ENCODE measurements at regions not wholly inside any gene's neighbourhood (a gene's known extent, or its start where the extent isn't known, plus 50 kb on each side); places are given as distances from the start of the nearest gene placed in this dataset.
A peak's percentile ranks its signal among the peaks of the same experiment; 100 is the strongest.

DNA sequence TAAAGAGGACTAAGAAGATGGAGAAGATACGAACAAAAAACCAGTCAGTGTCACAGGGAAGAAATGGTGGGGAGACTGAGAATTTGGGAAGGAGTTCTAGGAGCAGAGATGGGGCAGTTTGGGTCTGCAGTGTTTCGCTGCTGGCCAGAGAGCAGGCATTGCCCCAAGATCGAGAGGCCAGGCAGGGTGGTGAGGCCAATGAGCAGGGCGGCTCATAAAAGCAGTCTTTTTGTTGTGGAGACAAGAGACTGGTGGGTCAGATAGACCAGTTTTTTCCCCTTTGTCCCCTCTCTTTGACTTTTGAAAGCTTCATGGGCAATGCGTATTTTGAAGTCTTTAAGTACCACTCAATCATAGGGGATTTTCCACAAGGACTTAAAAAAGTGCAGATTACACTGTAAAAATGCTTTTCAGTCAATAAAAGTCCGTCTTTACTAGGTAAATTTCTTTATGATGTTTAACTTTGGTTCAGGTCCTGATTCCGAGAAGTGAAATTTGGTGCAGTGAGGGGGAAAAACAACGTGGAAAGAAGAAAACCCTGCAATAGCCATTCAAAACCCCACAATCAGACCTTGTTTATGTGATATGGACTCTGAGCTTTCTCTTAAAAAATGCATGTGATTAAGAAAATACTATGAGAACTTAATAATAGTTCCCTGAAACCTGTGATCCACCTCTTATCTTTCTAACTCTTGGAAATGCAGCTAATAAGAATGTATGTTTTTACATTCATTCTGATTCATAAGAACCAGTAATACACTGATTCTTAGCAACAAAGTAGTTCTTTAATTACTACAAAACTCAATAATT is 338.9 kb downstream of the KLF5 start:
- peaks cover 0 to 4% of the 10 kb centered on the region in 2 donors for H3K4me1 ChIP-seq (replicated peaks in 1 of 2)
- H3K27ac ChIP-seq, result no peak overlapping the region
- 28 to 76% (median 45%) methylated on average over 3 to 8 of the region's 8 CpGs for WGBS, 10 experiments
- ATAC-seq (replicated peaks in 6 of 8), result no peak
- in situ Hi-C loops (cut with MboI; ENCODE audit: low pct_unique_long_range_greater_than_20kb in 2 of 9, low sequenced_read_pairs in 9 of 9, unreplicated experiment in 9 of 9), result no loop called here
- H3K4me3 ChIP-seq, result no peak overlapping the region

DNA sequence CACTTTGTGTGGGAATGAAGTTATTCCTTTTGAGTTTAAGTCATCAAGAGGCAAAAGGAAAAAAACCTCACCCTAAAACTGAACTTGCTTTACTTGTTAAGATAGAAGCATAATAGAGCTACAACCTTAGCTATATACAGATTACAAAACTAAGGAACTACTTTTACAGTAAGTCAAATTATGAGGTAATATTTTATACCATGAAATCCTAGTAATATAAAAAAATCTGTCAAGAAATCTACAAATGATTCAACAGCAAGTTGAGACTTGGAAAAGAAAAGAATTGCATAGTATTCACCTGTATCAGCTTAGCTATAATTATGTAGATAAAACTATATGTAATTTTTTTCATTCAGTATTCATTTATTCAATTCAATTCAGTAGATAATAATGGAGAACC is 335.3 kb downstream of the KLF5 start:
- H3K4me1 ChIP-seq (replicated peaks in 1 of 2), result peaks cover 0 to 7% of the 10 kb centered on the region in 2 donors
- in situ Hi-C loops (cut with MboI; ENCODE audit: low pct_unique_long_range_greater_than_20kb in 2 of 9, low sequenced_read_pairs in 9 of 9, unreplicated experiment in 9 of 9), result no loop called here
- ATAC-seq (replicated peaks in 6 of 8), result no peak
- H3K4me3 ChIP-seq, result no peak overlapping the region
- no peak overlapping the region for H3K27ac ChIP-seq

DNA sequence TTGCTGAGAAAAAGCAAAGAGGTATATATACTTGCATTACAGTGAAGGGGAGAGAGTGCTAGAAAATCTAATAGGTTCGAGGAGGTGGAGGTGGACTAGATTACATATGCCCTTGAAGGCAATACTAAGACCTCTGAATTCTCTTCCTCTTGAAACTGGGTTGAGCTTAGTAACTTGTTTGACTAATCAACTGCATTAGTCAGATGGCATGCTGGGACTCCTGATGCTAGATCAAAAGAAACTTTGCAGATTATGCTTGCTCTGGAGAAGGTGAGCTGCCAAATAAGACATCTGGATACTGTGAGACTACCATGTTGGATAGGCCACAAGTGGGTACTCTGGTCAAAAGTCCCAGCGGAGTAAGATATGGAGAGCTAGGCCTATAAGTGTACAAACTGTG is 331.3 kb downstream of the KLF5 start:
- in situ Hi-C loops (cut with MboI; ENCODE audit: low pct_unique_long_range_greater_than_20kb in 2 of 9, low sequenced_read_pairs in 9 of 9, unreplicated experiment in 9 of 9), result no loop called here
- WGBS, 10 experiments, result 29 to 100% (median 75%) methylated on average over 1 to 2 of the region's 2 CpGs; no CpG with 5 or more reads in 3 of the 10 experiments
- Histone ChIP-seq H3K4me1 (replicated peaks in 1 of 2) (peaks cover 0 to 7% of the 10 kb centered on the region in 2 donors), H3K4me3 (no peak overlapping the region), H3K27ac (no peak overlapping the region)
- no peak for ATAC-seq (replicated peaks in 6 of 8)

DNA sequence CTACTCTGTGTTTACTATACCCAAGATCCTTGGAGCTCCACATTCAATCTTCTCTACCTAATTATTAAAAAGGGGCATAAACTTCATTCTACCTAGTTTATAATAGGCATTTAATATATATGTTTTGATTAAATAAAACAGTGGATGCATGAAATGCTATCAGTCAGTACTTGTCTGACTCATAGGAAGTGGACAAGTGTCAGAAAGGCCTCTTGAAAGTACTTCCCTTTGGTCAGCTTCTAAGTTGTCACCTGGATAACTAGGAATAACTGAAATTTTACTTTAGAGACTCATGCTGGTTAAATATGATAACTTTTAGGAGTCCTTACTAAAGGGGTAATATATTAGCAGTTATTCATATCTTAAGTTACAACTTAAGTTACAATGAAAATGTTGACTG is 329.8 kb downstream of the KLF5 start:
- in situ Hi-C loops (cut with MboI; ENCODE audit: low pct_unique_long_range_greater_than_20kb in 2 of 9, low sequenced_read_pairs in 9 of 9, unreplicated experiment in 9 of 9), result no loop called here
- Histone ChIP-seq H3K4me3 (no peak overlapping the region), H3K27ac (no peak overlapping the region)

DNA sequence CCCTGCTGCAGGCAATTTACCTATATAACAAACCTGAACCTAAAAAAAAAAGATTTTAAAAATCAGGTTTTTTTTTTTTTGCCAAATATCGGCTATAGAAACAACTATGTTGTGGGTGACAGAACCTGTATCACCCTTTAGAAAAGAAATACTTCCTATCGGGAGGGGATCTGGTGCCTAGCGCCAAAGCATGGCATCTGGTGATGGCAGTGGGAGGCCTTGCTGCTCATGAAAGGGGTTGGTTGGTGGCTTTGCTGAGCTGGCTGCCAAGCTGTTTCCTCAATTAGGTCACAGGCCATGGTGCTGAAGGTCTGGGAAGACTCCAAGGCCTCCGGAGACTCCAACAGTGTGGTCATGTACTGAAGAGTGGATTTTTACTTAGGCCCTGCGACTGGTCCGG is 328.5 kb downstream of the KLF5 start:
- no peak overlapping the region for H3K4me3 ChIP-seq
- 20 to 100% (median 92%) methylated on average over 1 to 6 of the region's 6 CpGs; no CpG with 5 or more reads in 2 of the 10 experiments for WGBS, 10 experiments
- in situ Hi-C loops (cut with MboI; ENCODE audit: low pct_unique_long_range_greater_than_20kb in 2 of 9, low sequenced_read_pairs in 9 of 9, unreplicated experiment in 9 of 9), result no loop called here
- ATAC-seq (replicated peaks in 6 of 8), result no peak
- no peak overlapping the region for H3K27ac ChIP-seq
- no peaks in the 10 kb centered on the region for H3K4me1 ChIP-seq (replicated peaks in 1 of 2)

More for the DNA sequence above, 329.8 kb downstream of the KLF5 start:
- no peak for ATAC-seq (replicated peaks in 6 of 8)
- peaks cover 0 to 7% of the 10 kb centered on the region in 2 donors for H3K4me1 ChIP-seq (replicated peaks in 1 of 2)

DNA sequence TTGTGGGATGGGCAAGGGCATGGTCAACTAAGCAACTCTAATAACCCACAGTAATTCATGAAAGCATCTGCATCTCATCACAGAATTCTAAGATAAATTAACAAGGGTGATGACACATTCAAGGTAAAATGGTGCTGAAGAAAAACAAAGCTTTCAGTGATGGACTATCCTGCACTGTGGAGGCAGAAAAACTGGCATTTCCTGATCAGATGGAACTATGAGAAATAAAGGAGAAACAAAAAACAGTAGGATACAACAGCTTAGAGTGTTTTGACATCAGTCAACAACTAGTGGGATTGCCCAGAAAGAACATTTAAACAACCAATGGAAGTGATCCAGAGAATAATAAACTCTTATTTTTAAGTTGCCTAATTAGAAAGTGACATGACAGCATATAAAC is 327.0 kb downstream of the KLF5 start:
- Histone ChIP-seq H3K27ac (no peak overlapping the region), H3K4me3 (no peak overlapping the region), H3K4me1 (replicated peaks in 1 of 2) (no peaks in the 10 kb centered on the region)
- ATAC-seq (replicated peaks in 6 of 8), result peak in 1 of 8 experiments; percentile 61
- in situ Hi-C loops (cut with MboI; ENCODE audit: low pct_unique_long_range_greater_than_20kb in 2 of 9, low sequenced_read_pairs in 9 of 9, unreplicated experiment in 9 of 9), result no loop called here

DNA sequence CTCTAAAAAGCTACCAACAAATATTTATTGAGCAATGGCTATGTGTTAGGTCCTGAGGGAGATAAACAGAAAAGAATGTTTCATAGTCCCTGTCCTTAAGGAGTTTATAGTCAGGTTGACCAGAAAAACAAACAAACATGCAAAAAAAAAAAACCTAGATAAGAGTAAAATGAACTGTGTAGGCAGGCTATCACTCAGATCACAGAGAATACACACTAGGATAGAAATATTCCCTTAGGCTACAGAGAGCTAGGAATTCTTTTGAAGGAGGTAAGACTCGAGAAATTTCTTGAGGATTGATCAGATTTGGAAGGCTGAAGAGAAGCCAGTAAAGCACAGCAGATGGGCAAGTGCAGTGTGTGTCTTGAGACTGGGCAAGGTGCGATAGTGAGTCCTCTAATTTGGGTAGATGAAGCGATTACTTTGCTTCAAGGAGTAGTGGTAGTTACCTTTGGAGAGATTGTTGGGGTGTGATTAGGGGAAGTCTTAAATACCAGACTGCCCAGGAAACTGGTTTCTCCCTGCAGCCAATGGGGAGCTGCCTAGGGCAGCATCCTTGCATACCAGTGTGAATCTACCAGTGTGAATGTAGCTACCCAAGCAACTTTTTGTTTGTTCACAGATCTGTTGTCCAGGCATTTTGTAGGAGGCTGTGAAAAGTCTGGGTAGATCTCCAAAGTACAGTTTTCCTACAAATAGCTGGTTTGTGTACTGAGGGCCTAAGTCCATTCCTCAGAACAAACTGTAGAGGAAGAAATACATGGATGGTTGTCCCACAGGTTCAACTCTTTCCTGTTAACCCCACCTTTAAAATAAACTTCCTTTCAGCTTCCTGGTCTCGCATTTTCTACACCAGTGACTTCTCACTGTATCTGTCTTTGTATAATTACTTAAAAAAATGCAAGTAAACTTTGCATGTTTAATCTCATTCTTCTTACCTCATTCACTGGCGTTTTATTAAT is 314.1 kb downstream of the KLF5 start:
- Histone ChIP-seq H3K4me3 (no peak overlapping the region), H3K4me1 (replicated peaks in 1 of 2) (no peaks in the 10 kb centered on the region), H3K27ac (no peak overlapping the region)
- no peak for ATAC-seq (replicated peaks in 6 of 8)
- 10 to 100% (median 69%) methylated on average over 2 to 5 of the region's 5 CpGs for WGBS, 10 experiments
- in situ Hi-C loops (cut with MboI; ENCODE audit: low pct_unique_long_range_greater_than_20kb in 2 of 9, low sequenced_read_pairs in 9 of 9, unreplicated experiment in 9 of 9), result no loop called here

DNA sequence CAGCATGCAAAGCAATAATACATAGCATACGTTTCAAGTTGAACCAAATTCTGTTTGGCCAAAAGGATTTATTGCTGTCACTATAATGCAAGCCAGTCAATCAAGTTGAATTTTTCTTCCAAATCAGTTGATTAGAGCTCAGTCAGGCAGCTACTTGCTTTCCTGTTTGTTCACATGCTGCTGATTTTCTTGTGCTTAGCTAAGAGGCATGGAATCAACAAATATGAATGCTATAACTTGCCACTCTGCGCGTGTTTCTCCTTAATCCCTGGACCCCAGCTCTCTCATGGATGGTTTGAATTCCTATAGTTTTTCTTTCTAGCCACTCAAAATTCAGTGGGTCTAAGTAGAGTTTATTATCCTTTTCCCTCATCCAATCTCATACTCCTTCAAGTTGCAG is 311.3 kb downstream of the KLF5 start:
- in situ Hi-C loops (cut with MboI; ENCODE audit: low pct_unique_long_range_greater_than_20kb in 2 of 9, low sequenced_read_pairs in 9 of 9, unreplicated experiment in 9 of 9), result no loop called here
- Histone ChIP-seq H3K4me3 (no peak overlapping the region), H3K4me1 (replicated peaks in 1 of 2) (no peaks in the 10 kb centered on the region), H3K27ac (no peak overlapping the region)
- ATAC-seq (replicated peaks in 6 of 8), result no peak
- 67 to 97% (median 85%) methylated on average over 1 to 3 of the region's 3 CpGs; no CpG with 5 or more reads in 2 of the 10 experiments for WGBS, 10 experiments

DNA sequence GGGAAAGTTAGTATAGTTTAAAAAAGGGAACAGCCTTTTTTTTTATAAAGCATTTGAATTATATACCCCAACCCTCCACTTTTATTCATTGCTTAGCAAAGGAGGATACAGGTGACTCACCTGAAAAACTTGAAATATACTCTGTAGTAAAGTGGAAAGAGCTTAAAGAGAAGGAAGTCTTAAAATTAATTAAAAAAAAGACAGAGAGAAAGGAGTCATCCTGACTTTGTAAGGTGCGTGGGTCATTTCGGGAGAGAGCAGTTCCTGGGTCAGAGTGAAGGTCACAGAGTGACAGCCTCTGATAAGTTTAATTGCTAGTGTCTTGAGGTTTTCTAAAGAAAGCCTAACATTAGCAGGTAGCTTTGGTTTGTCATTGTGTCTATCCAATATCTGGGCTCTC is 310.3 kb downstream of the KLF5 start:
- no peaks in the 10 kb centered on the region for H3K4me1 ChIP-seq (replicated peaks in 1 of 2)
- 15 to 100% (median 89%) methylated on average over 1 to 2 of the region's 2 CpGs for WGBS, 10 experiments
- in situ Hi-C loops (cut with MboI; ENCODE audit: low pct_unique_long_range_greater_than_20kb in 2 of 9, low sequenced_read_pairs in 9 of 9, unreplicated experiment in 9 of 9), result no loop called here
- no peak overlapping the region for H3K27ac ChIP-seq
- H3K4me3 ChIP-seq, result no peak overlapping the region
- no peak for ATAC-seq (replicated peaks in 6 of 8)

DNA sequence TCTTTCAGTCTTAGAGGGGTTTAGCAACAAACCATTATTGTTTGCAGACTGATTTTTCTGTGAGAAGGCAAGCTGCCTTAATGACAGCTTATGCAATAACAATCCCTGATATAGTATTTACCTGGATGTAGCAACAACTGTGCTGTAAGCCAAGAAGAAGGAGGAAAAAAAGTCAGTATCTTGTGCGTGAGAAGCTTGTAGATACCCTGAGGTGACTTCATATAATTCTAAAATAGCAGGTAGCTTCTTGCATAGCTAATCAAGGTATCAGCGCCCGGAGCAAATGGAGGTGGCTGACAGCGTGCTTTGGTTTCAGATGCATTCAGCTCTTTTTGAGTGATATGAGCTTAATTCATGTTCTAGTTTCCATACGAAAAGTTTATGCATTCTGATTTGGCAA is 309.8 kb downstream of the KLF5 start:
- 54 to 100% (median 83%) methylated on average over 1 to 5 of the region's 5 CpGs for WGBS, 10 experiments
- no peak overlapping the region for H3K27ac ChIP-seq
- H3K4me1 ChIP-seq (replicated peaks in 1 of 2), result no peaks in the 10 kb centered on the region
- no peak for ATAC-seq (replicated peaks in 6 of 8)
- in situ Hi-C loops (cut with MboI; ENCODE audit: low pct_unique_long_range_greater_than_20kb in 2 of 9, low sequenced_read_pairs in 9 of 9, unreplicated experiment in 9 of 9), result no loop called here
- no peak overlapping the region for H3K4me3 ChIP-seq

DNA sequence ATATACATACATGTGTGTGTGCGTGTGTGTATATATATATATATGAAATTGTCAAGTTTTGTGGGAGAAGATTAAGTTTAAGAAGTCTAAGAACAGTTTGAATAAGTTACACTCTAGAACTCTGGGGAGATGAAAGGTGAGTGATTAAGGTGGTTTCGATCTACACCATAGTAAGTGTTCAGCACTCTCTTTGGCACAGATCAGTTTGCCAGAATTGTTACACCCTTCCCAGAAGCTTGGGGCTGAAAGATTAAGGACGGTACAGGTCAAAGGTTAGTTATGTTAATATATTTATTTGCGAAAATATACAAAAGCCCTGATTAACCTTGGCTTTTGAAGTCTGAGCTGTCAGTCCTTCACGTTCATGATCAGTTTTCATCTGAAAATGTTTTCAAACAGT is 309.1 kb downstream of the KLF5 start:
- ATAC-seq (replicated peaks in 6 of 8), result no peak
- in situ Hi-C loops (cut with MboI; ENCODE audit: low pct_unique_long_range_greater_than_20kb in 2 of 9, low sequenced_read_pairs in 9 of 9, unreplicated experiment in 9 of 9), result no loop called here
- Histone ChIP-seq H3K4me3 (no peak overlapping the region), H3K27ac (no peak overlapping the region), H3K4me1 (replicated peaks in 1 of 2) (no peaks in the 10 kb centered on the region)
- 36 to 91% (median 77%) methylated on average over 1 to 5 of the region's 5 CpGs for WGBS, 10 experiments

DNA sequence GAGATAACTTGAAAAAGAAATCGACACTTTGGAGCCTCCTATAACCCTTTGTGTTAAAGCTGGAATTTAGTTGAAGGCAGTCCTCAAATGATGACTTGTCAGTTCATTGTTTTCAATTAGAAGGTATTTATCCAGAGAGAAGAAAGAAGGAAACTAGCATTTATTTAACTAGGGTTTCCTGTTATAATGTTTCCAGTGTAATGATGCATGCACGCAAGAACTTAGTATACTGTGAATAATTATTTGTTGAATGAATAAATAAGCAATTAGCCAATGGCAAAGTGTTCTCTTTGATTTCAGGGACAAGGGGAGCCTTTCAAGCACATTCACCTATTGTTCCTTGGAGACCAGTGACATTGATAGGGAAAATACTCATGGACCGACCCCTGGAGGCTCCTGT is 307.4 kb downstream of the KLF5 start:
- in situ Hi-C loops (cut with MboI; ENCODE audit: low pct_unique_long_range_greater_than_20kb in 2 of 9, low sequenced_read_pairs in 9 of 9, unreplicated experiment in 9 of 9), result no loop called here
- no peaks in the 10 kb centered on the region for H3K4me1 ChIP-seq (replicated peaks in 1 of 2)
- WGBS, 10 experiments, result 0 to 100% (median 68%) methylated on average over 1 to 3 of the region's 3 CpGs
- no peak overlapping the region for H3K4me3 ChIP-seq
- no peak for ATAC-seq (replicated peaks in 6 of 8)
- H3K27ac ChIP-seq, result no peak overlapping the region

DNA sequence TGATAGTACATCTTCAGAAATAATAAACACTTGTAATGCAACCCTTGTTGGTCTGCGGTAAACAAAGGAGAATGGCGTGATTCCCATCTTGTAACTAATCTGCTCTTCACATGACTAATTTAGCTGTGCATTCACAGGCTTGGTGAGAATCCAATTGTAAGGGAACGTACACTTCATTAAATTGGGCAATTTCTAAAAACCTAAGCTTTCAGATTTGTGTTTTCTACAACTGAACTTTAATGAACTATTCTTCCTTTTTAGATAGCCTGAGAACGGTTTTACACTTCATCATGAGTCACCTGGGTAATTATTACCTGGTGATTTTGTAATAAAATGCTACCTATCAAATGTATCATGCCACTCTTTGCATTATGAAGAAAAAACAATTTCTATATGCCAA is 306.9 kb downstream of the KLF5 start:
- 33 to 100% (median 83%) methylated on average over 1 to 4 of the region's 4 CpGs; no CpG with 5 or more reads in 1 of the 10 experiments for WGBS, 10 experiments
- Histone ChIP-seq H3K27ac (no peak overlapping the region), H3K4me1 (replicated peaks in 1 of 2) (no peaks in the 10 kb centered on the region), H3K4me3 (no peak overlapping the region)
- in situ Hi-C loops (cut with MboI; ENCODE audit: low pct_unique_long_range_greater_than_20kb in 2 of 9, low sequenced_read_pairs in 9 of 9, unreplicated experiment in 9 of 9), result no loop called here
- ATAC-seq (replicated peaks in 6 of 8), result no peak
